ENCODE measurements at regions not wholly inside any gene's neighbourhood (a gene's known extent, or its start where the extent isn't known, plus 50 kb on each side); places are given as distances from the start of the nearest gene placed in this dataset.
"Not testable (repeated sequence)": the region's sequence is repeated elsewhere in the genome, so short reads cannot be mapped to it uniquely, and the experiment has no call there.

DNA sequence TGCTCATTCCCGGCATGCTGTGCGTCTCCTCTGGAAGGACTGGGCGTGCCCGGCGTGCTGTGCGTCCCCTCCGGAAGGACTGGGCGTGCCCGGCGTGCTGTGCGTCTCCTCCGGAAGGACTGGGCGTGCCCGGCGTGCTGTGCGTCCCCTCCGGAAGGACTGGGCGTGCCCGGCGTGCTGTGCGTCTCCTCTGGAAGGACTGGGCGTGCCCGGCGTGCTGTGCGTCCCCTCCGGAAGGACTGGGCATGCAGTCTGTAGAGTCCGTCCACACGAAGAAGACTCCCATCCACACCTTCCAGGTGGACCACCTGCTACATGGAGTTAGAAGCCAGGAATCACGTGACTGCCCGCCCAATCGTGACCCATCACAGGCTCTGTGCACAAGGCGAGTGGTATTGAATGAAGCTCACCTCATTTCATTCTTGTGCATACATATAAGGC, 577.7 kb upstream of the ADARB2 start:
- TF ChIP-seq POLR2A, POLR2AphosphoS5 (IDR thresholded peaks at IDR 0.05): not testable (repeated sequence)
- TF ChIP-seq, protein P1, sequence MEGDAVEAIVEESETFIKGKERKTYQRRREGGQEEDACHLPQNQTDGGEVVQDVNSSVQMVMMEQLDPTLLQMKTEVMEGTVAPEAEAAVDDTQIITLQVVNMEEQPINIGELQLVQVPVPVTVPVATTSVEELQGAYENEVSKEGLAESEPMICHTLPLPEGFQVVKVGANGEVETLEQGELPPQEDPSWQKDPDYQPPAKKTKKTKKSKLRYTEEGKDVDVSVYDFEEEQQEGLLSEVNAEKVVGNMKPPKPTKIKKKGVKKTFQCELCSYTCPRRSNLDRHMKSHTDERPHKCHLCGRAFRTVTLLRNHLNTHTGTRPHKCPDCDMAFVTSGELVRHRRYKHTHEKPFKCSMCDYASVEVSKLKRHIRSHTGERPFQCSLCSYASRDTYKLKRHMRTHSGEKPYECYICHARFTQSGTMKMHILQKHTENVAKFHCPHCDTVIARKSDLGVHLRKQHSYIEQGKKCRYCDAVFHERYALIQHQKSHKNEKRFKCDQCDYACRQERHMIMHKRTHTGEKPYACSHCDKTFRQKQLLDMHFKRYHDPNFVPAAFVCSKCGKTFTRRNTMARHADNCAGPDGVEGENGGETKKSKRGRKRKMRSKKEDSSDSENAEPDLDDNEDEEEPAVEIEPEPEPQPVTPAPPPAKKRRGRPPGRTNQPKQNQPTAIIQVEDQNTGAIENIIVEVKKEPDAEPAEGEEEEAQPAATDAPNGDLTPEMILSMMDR (IDR thresholded peaks at IDR 0.05) = not testable (repeated sequence)
